ENCODE measurements at regions not wholly inside any gene's neighbourhood (a gene's known extent, or its start where the extent isn't known, plus 50 kb on each side); places are given as distances from the start of the nearest gene placed in this dataset.

- no peaks in the 10 kb centered on the region for H3K79me2 ChIP-seq (ENCODE audit: low read length)
- no peak overlapping the region for H3K4me2 ChIP-seq (ENCODE audit: low read depth, low read length)
- DNase-seq: no peak
- no peaks in the 10 kb centered on the region for H3K27me3 ChIP-seq (replicated peaks; ENCODE audit: insufficient read depth, low read length)
- H3K9ac ChIP-seq (ENCODE audit: low read length): no peak overlapping the region
- H3K4me3 ChIP-seq (ENCODE audit: low read length): no peak overlapping the region
- H2AFZ ChIP-seq (ENCODE audit: low read length): no peak overlapping the region
- H3K9me2 ChIP-seq (replicated peaks; ENCODE audit: insufficient read depth, low read length): no peaks in the 10 kb centered on the region
- no peak overlapping the region for H3K27ac ChIP-seq (ENCODE audit: low read length)
- TF ChIP-seq EZH2 (optimal IDR thresholded peaks at IDR 0.05; ENCODE audit: low read depth, low read length) (no peak), EZH2phosphoT487 (IDR thresholded peaks at IDR 0.05; ENCODE audit: low read length) (no peak), CTCF (IDR thresholded peaks at IDR 0.05; ENCODE audit: low read length) (no peak)
- no peaks in the 10 kb centered on the region for H3K9me3 ChIP-seq (replicated peaks; ENCODE audit: insufficient read depth, low read length)
- no peaks in the 10 kb centered on the region for H3K36me3 ChIP-seq (replicated peaks; ENCODE audit: insufficient read depth, low read length)
- no peaks in the 10 kb centered on the region for H3F3A ChIP-seq (ENCODE audit: insufficient read depth, low read length)
- no peaks in the 10 kb centered on the region for H3K4me1 ChIP-seq (ENCODE audit: low read length)
- H4K20me1 ChIP-seq (ENCODE audit: insufficient read depth, low read length): no peaks in the 10 kb centered on the region
These were observed 465.2 kb downstream of the LRRC70 start for GRCh38 chr5:63043792-63044191.

- Histone ChIP-seq H3K9me3 (replicated peaks; ENCODE audit: insufficient read depth, low read length) (no peaks in the 10 kb centered on the region), H3K9me2 (replicated peaks; ENCODE audit: insufficient read depth, low read length) (no peaks in the 10 kb centered on the region), H3K4me3 (ENCODE audit: low read length) (no peak overlapping the region), H4K20me1 (ENCODE audit: insufficient read depth, low read length) (no peaks in the 10 kb centered on the region), H3K79me2 (ENCODE audit: low read length) (no peaks in the 10 kb centered on the region), H3K9ac (ENCODE audit: low read length) (no peak overlapping the region), H3K27ac (ENCODE audit: low read length) (no peak overlapping the region), H3K4me1 (ENCODE audit: low read length) (no peaks in the 10 kb centered on the region), H2AFZ (ENCODE audit: low read length) (no peak overlapping the region), H3K36me3 (replicated peaks; ENCODE audit: insufficient read depth, low read length) (no peaks in the 10 kb centered on the region), H3F3A (ENCODE audit: insufficient read depth, low read length) (no peaks in the 10 kb centered on the region), H3K27me3 (replicated peaks; ENCODE audit: insufficient read depth, low read length) (no peaks in the 10 kb centered on the region), H3K4me2 (ENCODE audit: low read depth, low read length) (no peak overlapping the region)
- TF ChIP-seq EZH2 (optimal IDR thresholded peaks at IDR 0.05; ENCODE audit: low read depth, low read length): no peak
- no peak for TF ChIP-seq EZH2phosphoT487 (IDR thresholded peaks at IDR 0.05; ENCODE audit: low read length)
- TF ChIP-seq CTCF (IDR thresholded peaks at IDR 0.05; ENCODE audit: low read length): no peak
- no peak for DNase-seq
These were observed 453.7 kb downstream of the LRRC70 start for GRCh38 chr5:63032343-63032742.

- H3K9me3 ChIP-seq (replicated peaks; ENCODE audit: insufficient read depth, low read length): no peaks in the 10 kb centered on the region
These were observed 451.3 kb downstream of the LRRC70 start for GRCh38 chr5:63029891-63030290.

More at GRCh38 chr5:63029891-63030290, 451.3 kb downstream of the LRRC70 start:
- Histone ChIP-seq H3K4me3 (ENCODE audit: low read length) (no peak overlapping the region), H3K36me3 (replicated peaks; ENCODE audit: insufficient read depth, low read length) (no peaks in the 10 kb centered on the region), H4K20me1 (ENCODE audit: insufficient read depth, low read length) (no peaks in the 10 kb centered on the region), H3K27me3 (replicated peaks; ENCODE audit: insufficient read depth, low read length) (no peaks in the 10 kb centered on the region), H2AFZ (ENCODE audit: low read length) (no peak overlapping the region), H3F3A (ENCODE audit: insufficient read depth, low read length) (no peaks in the 10 kb centered on the region), H3K9me2 (replicated peaks; ENCODE audit: insufficient read depth, low read length) (no peaks in the 10 kb centered on the region), H3K4me2 (ENCODE audit: low read depth, low read length) (no peak overlapping the region), H3K9ac (ENCODE audit: low read length) (no peak overlapping the region), H3K4me1 (ENCODE audit: low read length) (no peaks in the 10 kb centered on the region), H3K27ac (ENCODE audit: low read length) (no peak overlapping the region), H3K79me2 (ENCODE audit: low read length) (no peaks in the 10 kb centered on the region)
- DNase-seq: no peak
- TF ChIP-seq EZH2 (optimal IDR thresholded peaks at IDR 0.05; ENCODE audit: low read depth, low read length): no peak
- TF ChIP-seq EZH2phosphoT487 (IDR thresholded peaks at IDR 0.05; ENCODE audit: low read length): no peak
- no peak for TF ChIP-seq CTCF (IDR thresholded peaks at IDR 0.05; ENCODE audit: low read length)
